Osteocyte (in vitro differentiated cells): ENCODE measurements at regions not wholly inside any gene's neighbourhood (a gene's known extent, or its start where the extent isn't known, plus 50 kb on each side); places are given as distances from the start of the nearest gene placed in this dataset.
A peak's percentile ranks its signal among the peaks of the same experiment; 100 is the strongest.

Experiments
- DNase-seq: peaks from one replicate; pipeline ENCODE4 v3.0.0; 2021; ENCODE audit warnings: mixed read lengths; ENCODE audit not compliant: unreplicated experiment; ENCODE audit errors: extremely low spot score
- H3K27ac Mint-ChIP-seq: one replicate; pipeline ENCODE4 v1.8.0; 2021; ENCODE audit warnings: mild to moderate bottlenecking, mixed read lengths; ENCODE audit not compliant: unreplicated experiment
- H3K27me3 Mint-ChIP-seq: one replicate; pipeline ENCODE4 v1.8.0; 2021; ENCODE audit warnings: mixed read lengths; ENCODE audit not compliant: unreplicated experiment
- H3K36me3 Mint-ChIP-seq: one replicate; pipeline ENCODE4 v1.8.0; 2021; ENCODE audit warnings: mixed read lengths; ENCODE audit not compliant: unreplicated experiment
- H3K4me1 Mint-ChIP-seq: one replicate; pipeline ENCODE4 v1.8.0; 2021; ENCODE audit warnings: mixed read lengths; ENCODE audit not compliant: unreplicated experiment
- H3K4me3 Mint-ChIP-seq: one replicate; pipeline ENCODE4 v1.8.0; 2021; ENCODE audit warnings: mild to moderate bottlenecking, moderate library complexity, mixed read lengths; ENCODE audit not compliant: unreplicated experiment
- H3K9me3 Mint-ChIP-seq: one replicate; pipeline ENCODE4 v1.8.0; 2021; ENCODE audit warnings: mixed read lengths; ENCODE audit not compliant: unreplicated experiment
- CTCF ChIP-seq: fragments of 200-600 bp; sonication (generic); IDR thresholded peaks from 2 replicates; pipeline ENCODE4 v1.5.0; 2021; ENCODE audit warnings: antibody characterized with exemption, mild to moderate bottlenecking, moderate library complexity

DNA sequence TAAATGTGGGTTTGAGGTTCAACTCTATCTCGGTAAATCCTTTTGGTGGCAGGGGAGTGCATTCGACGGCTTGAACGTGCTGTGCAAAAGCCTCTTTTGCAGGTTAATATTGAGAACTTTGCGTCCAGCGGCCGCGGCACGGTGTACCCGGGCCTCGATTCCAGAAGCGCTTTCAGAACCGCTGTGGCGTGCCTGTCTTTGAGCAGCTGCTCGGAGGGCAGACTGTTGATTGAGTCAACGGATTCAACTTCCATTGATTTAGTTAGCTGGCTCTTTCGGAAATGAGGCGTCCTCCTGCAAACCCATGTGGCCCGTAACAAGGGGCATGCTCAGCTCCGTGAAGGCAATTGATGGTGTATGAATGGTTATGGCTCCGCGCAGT, 1247.8 kb downstream of the BRD1 start:
- Mint-ChIP-seq H3K36me3 (no peaks in the 10 kb centered on the region), H3K4me1 (peaks cover 22% of the 10 kb centered on the region), H3K4me3 (no peak overlapping the region), H3K27ac (no peak overlapping the region), H3K9me3 (no peaks in the 10 kb centered on the region), H3K27me3 (no peaks in the 10 kb centered on the region)
- DNase-seq = no peak
- TF ChIP-seq CTCF = no peak

- DNase-seq = no peak
- H3K9me3 Mint-ChIP-seq = no peaks in the 10 kb centered on the region
- no peaks in the 10 kb centered on the region for H3K27me3 Mint-ChIP-seq
- H3K36me3 Mint-ChIP-seq = no peaks in the 10 kb centered on the region
- peak overlapping the region; percentile 26 for H3K4me3 Mint-ChIP-seq
- H3K4me1 Mint-ChIP-seq = peaks cover 24% of the 10 kb centered on the region
- peak overlapping the region; percentile 68 for H3K27ac Mint-ChIP-seq
- TF ChIP-seq CTCF = no peak
These were observed 1248.4 kb downstream of the BRD1 start for GRCh38 chr22:48579043-48579927.

DNA sequence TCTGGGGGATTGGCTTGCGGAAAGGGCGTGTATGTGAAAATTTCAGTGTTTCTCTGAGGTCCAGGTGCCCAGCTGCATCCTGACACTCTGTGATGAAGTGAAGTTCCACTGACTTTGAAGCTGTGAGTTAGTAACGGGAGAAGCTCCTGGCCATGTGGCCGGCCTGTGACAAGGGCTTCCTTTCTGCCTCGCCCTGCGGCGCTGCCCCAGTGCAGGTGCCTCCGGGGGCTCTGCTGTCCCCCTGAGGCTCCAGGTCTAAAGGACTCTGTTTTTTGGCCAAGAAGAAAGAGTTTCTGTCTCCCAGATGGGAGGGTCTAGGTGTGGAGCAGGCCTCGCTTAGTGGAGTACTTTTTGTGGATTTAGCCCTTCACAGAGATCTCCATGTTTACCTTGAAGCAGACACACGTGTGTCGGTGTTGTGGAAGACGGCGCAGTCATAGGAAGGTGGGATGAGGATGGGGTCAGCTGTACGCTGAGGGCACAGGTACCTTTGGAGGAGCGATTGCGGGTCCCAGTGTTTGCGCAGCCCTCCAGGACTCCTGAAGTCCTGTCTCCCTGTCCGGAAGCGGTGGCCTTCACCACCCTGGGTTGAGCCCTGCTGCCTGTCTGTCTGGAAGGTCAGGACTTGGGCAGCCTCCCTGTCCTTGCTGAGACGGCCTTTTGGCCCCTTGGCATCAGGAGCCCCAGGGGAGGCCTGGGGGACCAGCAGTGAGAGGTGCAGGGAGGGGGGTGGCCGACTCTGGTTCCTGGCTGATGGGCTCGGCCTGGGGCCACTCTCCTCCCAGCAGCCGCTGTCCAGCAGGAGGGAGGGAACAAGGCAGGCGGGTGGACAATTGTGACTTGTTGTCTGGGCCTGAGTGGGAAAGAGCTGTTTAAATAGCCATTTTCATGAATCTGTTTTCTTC, 1249.3 kb downstream of the BRD1 start:
- H3K9me3 Mint-ChIP-seq = no peaks in the 10 kb centered on the region
- no peaks in the 10 kb centered on the region for H3K27me3 Mint-ChIP-seq
- H3K4me1 Mint-ChIP-seq = peaks cover 24% of the 10 kb centered on the region
- no peak for DNase-seq
- H3K36me3 Mint-ChIP-seq = no peaks in the 10 kb centered on the region
- peak overlapping the region; percentile 54 for H3K4me3 Mint-ChIP-seq
- H3K27ac Mint-ChIP-seq = no peak overlapping the region
- TF ChIP-seq CTCF = no peak

DNA sequence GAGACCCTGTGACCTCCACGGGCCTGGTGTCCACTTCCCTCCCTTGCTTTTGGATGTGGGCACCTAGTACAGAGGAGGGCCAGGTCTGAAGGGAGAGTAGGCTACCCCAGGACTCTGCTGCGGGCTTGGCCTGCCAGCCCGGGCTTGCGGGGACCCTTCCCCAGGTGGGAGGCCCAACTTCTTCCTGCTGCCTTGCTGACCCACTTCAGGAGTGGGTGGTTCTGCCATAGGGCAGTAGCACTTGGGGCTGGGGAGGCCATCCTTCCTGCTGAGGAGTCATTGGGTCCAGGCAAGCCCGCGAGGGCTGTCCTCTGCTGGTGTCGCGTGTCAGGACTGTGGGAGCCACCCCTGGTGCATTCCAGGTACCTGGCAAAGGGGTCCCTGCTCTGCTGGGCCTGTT, 1250.0 kb downstream of the BRD1 start:
- Mint-ChIP-seq H3K4me3 (peak overlapping the region; percentile 54), H3K36me3 (no peaks in the 10 kb centered on the region), H3K4me1 (peaks cover 24% of the 10 kb centered on the region), H3K27me3 (no peaks in the 10 kb centered on the region), H3K9me3 (no peaks in the 10 kb centered on the region), H3K27ac (no peak overlapping the region)
- no peak for DNase-seq
- no peak for TF ChIP-seq CTCF
